ENCODE measurements at regions not wholly inside any gene's neighbourhood (a gene's known extent, or its start where the extent isn't known, plus 50 kb on each side); places are given as distances from the start of the nearest gene placed in this dataset.

DNA sequence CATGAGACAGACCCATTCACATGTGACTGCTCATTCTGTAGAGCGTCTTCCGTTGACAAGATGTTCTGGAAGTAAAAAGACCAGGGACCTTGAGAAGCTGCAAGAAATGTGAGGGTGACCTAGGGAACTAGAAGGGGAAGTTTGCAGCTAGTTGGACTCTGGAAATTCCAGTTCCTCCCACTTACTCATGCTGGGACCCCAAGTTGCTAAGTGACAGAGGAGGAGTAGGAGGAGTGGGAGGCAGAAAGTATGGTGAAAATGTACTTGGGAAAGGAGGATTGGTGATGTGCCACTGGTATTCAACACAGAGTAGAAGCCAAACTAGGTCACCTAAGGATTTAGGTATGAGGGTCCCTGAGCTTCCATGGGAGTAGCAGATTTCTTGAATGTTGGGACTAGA, 132.4 kb downstream of the KCNA5 start:
- no peaks in the 10 kb centered on the region for H3K9me3 Mint-ChIP-seq
- peaks cover 22% of the 10 kb centered on the region for H3K27me3 Mint-ChIP-seq
- no peak overlapping the region for H3K4me3 Mint-ChIP-seq
- no peaks in the 10 kb centered on the region for H3K4me1 Mint-ChIP-seq (ENCODE audit: low read depth)
- no peaks in the 10 kb centered on the region for H3K36me3 Mint-ChIP-seq (ENCODE audit: low read depth)
- no peak overlapping the region for H3K27ac Mint-ChIP-seq

DNA sequence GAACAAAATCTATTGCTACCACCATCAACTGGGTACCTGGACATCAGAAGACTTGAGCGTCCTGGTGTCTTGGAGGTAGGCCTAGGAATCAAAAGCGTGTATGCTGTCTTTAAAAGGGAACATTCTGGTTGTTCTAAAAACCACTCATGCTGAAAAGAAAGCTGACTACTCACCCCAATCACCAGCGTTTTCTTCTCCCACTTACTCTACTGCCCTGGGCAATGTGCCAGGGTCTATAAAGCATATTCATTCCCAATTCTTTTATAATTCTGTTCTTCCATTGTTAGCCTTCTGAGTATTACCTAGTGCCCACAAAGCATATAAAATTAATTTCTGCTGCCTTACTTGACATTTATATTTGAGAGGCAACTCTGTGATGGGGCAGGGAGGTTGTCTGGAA, 133.4 kb downstream of the KCNA5 start:
- no peaks in the 10 kb centered on the region for H3K9me3 Mint-ChIP-seq
- peaks cover 22% of the 10 kb centered on the region for H3K27me3 Mint-ChIP-seq
- no peaks in the 10 kb centered on the region for H3K4me1 Mint-ChIP-seq (ENCODE audit: low read depth)
- H3K36me3 Mint-ChIP-seq (ENCODE audit: low read depth) = no peaks in the 10 kb centered on the region
- no peak overlapping the region for H3K4me3 Mint-ChIP-seq
- H3K27ac Mint-ChIP-seq = no peak overlapping the region

DNA sequence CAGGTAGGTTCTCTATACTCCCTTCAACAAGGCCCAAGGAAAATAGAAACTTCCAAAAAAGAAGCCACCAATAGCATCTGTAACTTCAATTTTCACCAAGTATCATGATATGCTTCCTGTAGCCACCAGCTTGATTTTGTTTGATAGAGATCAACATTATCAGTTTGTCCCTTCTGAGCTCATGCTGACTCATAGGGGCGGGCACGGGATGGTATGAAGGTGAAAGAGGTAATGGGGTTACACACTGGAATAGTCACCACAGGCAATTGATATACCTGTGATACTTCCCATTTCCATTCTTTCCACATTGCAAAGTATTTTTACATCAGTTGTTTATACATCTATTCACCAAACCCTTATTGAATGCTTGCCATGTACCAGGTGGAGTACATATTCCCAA, 134.1 kb downstream of the KCNA5 start:
- no peak overlapping the region for H3K4me3 Mint-ChIP-seq
- H3K36me3 Mint-ChIP-seq (ENCODE audit: low read depth) = no peaks in the 10 kb centered on the region
- H3K9me3 Mint-ChIP-seq = no peaks in the 10 kb centered on the region
- H3K4me1 Mint-ChIP-seq (ENCODE audit: low read depth) = no peaks in the 10 kb centered on the region
- H3K27me3 Mint-ChIP-seq = peaks cover 24% of the 10 kb centered on the region
- no peak overlapping the region for H3K27ac Mint-ChIP-seq

DNA sequence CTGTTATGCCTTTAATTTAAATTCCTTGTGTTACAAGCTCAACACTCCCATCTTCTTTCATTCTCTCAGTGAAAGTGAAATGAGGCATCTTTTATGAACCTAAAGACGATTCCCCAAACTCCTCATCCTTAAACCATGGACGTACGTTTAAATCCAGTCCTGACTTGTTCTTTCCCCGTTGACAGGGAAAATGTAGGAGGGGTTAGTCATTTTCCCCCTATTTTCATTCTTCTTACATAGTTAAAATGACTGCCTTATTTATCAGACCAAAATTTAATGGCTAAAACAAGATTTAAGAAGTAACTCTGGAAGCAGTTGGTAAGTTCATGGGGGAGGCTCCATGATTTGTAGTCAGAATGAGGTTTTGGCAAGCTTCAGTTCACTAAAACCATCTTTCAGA, 134.9 kb downstream of the KCNA5 start:
- Mint-ChIP-seq H3K27me3 (peaks cover 20% of the 10 kb centered on the region), H3K27ac (no peak overlapping the region), H3K4me1 (ENCODE audit: low read depth) (no peaks in the 10 kb centered on the region), H3K9me3 (no peaks in the 10 kb centered on the region), H3K4me3 (no peak overlapping the region), H3K36me3 (ENCODE audit: low read depth) (no peaks in the 10 kb centered on the region)

DNA sequence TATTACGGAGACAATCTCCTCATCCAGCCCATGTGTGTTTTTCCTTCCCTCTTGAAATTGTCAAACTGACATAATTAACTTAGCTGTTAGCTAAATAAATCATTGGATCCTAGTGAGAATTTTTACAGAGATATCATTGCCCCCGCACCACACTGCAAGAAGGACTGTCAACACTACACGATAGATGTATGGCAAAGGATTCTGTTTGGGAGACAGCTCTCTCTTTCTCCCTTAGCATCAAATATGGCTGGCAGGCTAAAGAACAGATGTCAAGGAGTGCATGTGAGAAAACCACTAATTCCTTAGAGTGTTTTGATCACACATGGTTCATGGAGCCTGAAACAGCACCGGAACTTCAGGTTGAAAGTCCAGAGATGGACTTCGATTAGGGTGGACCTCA, 136.8 kb downstream of the KCNA5 start:
- Mint-ChIP-seq H3K27ac (no peak overlapping the region), H3K27me3 (peaks cover 18% of the 10 kb centered on the region), H3K36me3 (ENCODE audit: low read depth) (no peaks in the 10 kb centered on the region), H3K9me3 (no peaks in the 10 kb centered on the region), H3K4me3 (no peak overlapping the region), H3K4me1 (ENCODE audit: low read depth) (no peaks in the 10 kb centered on the region)

DNA sequence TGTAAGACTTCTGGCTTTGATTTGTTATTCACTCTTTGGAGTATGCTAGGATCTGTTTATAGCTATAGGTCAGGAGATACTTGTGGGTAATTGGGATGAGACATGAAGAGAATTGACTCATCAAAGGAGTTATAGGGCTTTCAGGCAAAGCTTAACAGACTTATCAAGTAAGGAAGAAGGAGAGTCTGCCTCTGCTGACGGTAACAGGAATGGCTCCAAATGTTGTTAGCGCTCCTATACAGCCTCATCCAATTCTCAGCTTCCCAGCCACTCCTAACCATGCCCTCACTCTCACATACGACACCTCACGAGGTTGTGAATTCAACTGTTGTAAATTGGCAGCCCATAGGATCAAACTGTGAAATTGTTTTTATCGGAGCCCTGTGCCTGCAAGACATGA, 140.5 kb downstream of the KCNA5 start:
- Mint-ChIP-seq H3K27me3 (peaks cover 17% of the 10 kb centered on the region), H3K4me3 (no peak overlapping the region)

DNA sequence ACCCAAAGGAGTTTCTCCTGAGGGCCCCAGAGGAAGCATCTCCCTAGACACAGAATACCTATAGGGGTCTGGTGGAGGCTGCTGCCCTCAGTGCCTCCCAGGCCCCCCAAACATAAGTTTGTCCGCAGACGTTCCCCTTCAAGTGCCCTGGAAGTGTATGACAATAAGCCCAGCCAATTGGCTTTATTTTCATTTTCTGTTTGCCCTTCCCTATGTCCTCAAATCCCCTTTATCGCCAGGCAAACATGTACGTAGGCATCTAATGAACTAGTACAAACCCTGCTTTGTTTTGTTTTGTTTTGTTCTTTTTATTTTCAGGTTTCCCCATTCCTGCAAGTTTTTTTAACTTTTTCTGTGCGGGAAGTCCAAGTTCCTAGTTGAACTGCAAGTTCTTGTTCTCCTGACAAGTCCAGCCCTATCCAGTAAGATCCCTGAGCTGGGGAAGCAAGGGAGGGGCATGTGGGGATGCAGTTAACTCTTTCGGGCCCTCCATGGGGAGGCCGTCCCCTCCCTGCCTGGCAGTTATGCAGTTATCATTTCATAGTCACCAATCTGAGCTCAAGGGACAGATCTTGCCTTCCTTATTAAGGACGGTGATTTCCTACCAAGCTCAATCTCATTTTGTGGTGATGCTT, 141.9 kb downstream of the KCNA5 start:
- no peak overlapping the region for H3K4me3 Mint-ChIP-seq

More for the DNA sequence above, 140.5 kb downstream of the KCNA5 start:
- Mint-ChIP-seq H3K36me3 (ENCODE audit: low read depth) (no peaks in the 10 kb centered on the region), H3K4me1 (ENCODE audit: low read depth) (no peaks in the 10 kb centered on the region), H3K9me3 (no peaks in the 10 kb centered on the region), H3K27ac (no peak overlapping the region)

DNA sequence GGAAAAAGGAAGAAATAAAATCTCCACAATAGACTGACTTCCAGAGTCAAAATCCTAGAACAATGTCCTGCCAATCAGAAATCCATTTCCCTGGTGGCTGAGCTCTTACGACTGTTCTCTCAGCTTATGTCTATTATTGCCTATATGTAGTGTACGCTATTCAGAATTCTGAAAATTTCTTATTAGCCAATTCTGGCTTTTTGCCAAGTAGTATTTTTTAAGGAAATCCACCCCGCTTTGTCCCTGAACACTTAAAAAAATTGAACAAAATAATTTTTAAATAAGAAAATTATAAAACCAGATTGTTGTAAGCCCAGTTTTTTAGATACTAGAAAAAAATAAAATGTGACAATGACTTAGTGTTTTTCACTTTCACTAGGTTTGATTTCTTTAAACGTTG, 143.0 kb downstream of the KCNA5 start:
- Mint-ChIP-seq H3K36me3 (ENCODE audit: low read depth) (no peaks in the 10 kb centered on the region), H3K27me3 (peaks cover 14% of the 10 kb centered on the region), H3K9me3 (no peaks in the 10 kb centered on the region), H3K4me3 (no peak overlapping the region), H3K27ac (no peak overlapping the region), H3K4me1 (ENCODE audit: low read depth) (no peaks in the 10 kb centered on the region)

More for the DNA sequence above, 141.9 kb downstream of the KCNA5 start:
- no peaks in the 10 kb centered on the region for H3K9me3 Mint-ChIP-seq
- H3K27me3 Mint-ChIP-seq = peaks cover 14% of the 10 kb centered on the region
- H3K36me3 Mint-ChIP-seq (ENCODE audit: low read depth) = no peaks in the 10 kb centered on the region
- no peak overlapping the region for H3K27ac Mint-ChIP-seq
- H3K4me1 Mint-ChIP-seq (ENCODE audit: low read depth) = no peaks in the 10 kb centered on the region

DNA sequence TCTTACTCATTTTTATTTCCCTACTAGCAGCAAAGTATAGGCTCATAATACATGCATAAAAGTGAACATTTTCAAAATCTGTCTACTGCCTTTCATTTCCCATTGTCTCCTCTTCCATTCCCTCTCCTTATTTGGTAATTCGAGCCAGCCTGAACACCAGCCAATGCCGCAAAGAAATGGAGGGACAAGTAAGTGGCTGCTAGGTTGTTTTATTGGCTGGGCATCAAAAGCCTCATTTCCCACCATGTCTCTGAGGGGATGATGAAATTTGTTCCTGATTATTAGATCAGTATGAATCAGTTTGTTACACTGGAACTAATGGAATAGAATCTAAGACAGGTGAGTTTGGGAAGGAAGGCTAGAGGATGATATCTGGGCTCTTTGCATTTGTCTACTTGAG, 143.5 kb downstream of the KCNA5 start:
- H3K9me3 Mint-ChIP-seq = no peaks in the 10 kb centered on the region
- H3K27me3 Mint-ChIP-seq = peaks cover 14% of the 10 kb centered on the region
- no peaks in the 10 kb centered on the region for H3K36me3 Mint-ChIP-seq (ENCODE audit: low read depth)
- no peak overlapping the region for H3K27ac Mint-ChIP-seq
- H3K4me3 Mint-ChIP-seq = no peak overlapping the region
- H3K4me1 Mint-ChIP-seq (ENCODE audit: low read depth) = no peaks in the 10 kb centered on the region

DNA sequence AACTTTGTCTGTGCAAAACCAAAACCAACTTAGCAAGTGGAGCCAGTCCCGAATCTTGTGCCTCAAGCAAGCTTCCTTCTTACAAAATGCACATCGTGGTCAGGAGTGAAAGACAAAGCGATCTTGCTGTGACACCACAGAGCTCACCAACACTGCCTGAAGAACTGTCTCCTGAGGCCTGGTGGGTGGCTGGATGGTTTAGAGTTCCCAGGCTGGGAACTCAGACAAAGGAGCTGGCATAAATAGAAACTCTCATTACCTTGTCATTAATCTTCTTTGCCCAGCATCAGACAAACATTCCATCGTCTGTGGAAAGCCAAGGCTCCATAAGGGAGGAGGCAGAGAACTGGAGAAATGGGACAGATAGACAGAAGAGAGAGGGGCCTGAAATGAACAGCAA, 144.8 kb downstream of the KCNA5 start:
- peaks cover 9% of the 10 kb centered on the region for H3K27me3 Mint-ChIP-seq
- no peaks in the 10 kb centered on the region for H3K4me1 Mint-ChIP-seq (ENCODE audit: low read depth)
- no peaks in the 10 kb centered on the region for H3K36me3 Mint-ChIP-seq (ENCODE audit: low read depth)
- H3K9me3 Mint-ChIP-seq = no peaks in the 10 kb centered on the region
- no peak overlapping the region for H3K27ac Mint-ChIP-seq
- H3K4me3 Mint-ChIP-seq = no peak overlapping the region

DNA sequence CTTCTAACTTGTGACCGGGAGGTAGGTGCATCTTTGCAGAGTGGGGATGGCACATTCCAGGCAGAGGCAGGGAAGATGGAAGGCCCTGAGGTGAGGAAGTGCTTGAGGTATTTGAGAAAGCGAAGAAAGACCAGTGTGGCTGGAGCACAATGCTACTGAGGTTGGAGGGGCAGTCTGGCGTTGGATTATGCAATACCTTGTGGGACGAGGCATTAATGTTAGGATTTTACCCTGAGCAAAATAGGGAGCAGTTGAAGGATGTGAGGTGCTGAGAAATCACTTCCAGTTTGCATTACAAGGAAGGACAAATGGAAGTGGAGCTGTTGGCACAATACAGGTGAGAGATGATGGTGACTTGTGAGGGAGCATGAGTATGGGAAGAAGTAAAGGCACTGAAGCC, 145.5 kb downstream of the KCNA5 start:
- Mint-ChIP-seq H3K27me3 (peaks cover 8% of the 10 kb centered on the region), H3K4me1 (ENCODE audit: low read depth) (no peaks in the 10 kb centered on the region), H3K36me3 (ENCODE audit: low read depth) (no peaks in the 10 kb centered on the region), H3K4me3 (no peak overlapping the region), H3K27ac (no peak overlapping the region), H3K9me3 (no peaks in the 10 kb centered on the region)

DNA sequence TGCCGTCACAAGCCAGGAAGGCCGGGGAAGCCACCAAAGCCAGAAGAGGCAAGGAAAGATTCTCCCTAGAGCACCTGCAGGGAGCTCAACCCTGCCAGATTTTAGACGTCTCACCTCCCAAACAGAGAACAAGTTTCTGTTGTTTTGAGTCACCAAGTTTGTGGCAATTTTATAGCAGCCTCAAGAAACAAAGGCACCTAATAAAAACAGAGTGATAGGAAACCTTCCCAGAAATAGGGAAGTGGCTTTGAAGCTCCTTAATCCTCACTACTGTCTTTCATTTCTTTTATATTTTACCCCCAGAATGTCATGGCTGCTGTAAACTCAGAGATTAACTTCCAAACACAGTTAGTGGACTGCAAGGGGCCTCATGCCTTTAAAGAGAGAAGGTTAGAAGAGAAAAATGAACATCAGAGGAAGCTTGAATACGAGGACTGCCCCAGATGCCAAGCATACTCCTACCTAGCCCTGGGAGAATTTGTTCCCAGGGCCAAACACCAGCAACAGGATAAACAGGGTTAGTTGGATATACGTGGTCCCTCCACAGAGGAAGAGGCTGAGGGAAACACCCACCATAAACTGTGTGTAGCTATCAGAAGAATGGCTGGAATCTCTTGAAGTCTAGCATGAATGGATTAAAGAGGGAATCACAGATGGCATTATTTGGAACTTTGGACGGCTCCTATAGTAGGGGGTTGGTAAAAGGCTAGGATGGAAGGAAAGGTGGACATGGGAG, 148.3 kb downstream of the KCNA5 start:
- Mint-ChIP-seq H3K27ac (no peak overlapping the region), H3K4me1 (ENCODE audit: low read depth) (no peaks in the 10 kb centered on the region), H3K9me3 (no peaks in the 10 kb centered on the region), H3K36me3 (ENCODE audit: low read depth) (no peaks in the 10 kb centered on the region), H3K27me3 (peaks cover 4% of the 10 kb centered on the region), H3K4me3 (no peak overlapping the region)

DNA sequence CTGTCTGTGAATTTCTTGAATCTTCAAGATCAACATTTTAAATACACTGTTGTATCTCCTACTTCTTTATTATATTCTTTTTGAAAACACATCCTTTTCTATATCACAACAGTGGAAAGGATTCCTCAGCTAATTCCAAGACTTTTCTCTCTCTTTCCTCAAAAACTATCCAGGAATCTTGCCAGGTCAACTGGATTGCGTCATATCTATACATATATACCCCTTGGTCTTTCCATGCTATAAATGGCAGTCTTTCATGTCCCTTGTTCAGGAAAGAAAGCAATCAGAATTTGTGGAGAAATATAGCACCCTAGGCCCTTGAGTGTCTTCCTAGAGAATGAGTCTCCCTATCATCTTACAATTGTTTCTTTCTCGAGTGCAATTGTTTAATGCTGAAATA, 149.0 kb downstream of the KCNA5 start:
- Mint-ChIP-seq H3K4me1 (ENCODE audit: low read depth) (no peaks in the 10 kb centered on the region), H3K27me3 (peaks cover 4% of the 10 kb centered on the region), H3K36me3 (ENCODE audit: low read depth) (no peaks in the 10 kb centered on the region), H3K4me3 (no peak overlapping the region), H3K9me3 (no peaks in the 10 kb centered on the region), H3K27ac (no peak overlapping the region)

DNA sequence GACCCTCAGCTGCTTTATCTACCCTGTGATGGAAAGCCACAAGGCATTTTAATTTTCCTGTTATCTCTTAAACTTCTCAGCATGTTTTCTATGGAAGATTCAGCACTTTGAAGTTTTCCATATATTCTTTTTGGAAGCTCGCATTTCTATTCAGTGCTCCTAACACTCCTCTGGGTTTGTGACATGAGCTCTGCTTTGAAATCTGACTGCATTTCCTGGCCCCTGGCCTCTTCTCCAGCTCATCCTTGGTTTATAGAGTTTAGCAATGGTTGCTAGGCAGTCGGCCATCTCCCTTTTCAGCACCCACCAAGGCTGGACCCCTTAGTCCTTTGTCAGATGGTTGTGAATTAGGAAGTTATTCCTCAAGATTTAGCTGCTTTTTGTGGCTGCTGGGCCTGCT, 150.6 kb downstream of the KCNA5 start:
- no peaks in the 10 kb centered on the region for H3K4me1 Mint-ChIP-seq (ENCODE audit: low read depth)
- H3K27me3 Mint-ChIP-seq = peaks cover 17% of the 10 kb centered on the region
- H3K27ac Mint-ChIP-seq = no peak overlapping the region
- H3K36me3 Mint-ChIP-seq (ENCODE audit: low read depth) = no peaks in the 10 kb centered on the region
- no peaks in the 10 kb centered on the region for H3K9me3 Mint-ChIP-seq
- H3K4me3 Mint-ChIP-seq = no peak overlapping the region

DNA sequence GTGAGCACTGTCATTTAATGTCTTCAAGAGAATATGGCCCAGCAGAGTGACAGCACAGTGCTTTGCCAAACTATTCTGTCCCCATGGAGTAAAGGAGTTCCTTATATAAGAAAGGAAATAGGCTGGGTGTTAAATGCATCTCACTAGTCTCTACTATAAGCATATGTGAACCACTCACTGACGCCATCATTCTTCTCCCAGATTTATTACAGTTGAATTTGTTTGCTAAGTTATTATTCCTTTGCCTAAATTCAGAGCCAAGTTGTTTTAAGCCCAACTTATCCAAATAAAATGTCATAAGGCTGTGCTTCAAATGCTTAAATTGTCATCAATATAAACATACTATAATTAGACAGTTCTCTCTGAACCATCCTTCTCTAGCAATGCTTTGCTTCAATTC, 151.6 kb downstream of the KCNA5 start:
- Mint-ChIP-seq H3K27me3 (peaks cover 21% of the 10 kb centered on the region), H3K36me3 (ENCODE audit: low read depth) (no peaks in the 10 kb centered on the region), H3K4me1 (ENCODE audit: low read depth) (no peaks in the 10 kb centered on the region), H3K27ac (no peak overlapping the region), H3K4me3 (no peak overlapping the region), H3K9me3 (no peaks in the 10 kb centered on the region)

DNA sequence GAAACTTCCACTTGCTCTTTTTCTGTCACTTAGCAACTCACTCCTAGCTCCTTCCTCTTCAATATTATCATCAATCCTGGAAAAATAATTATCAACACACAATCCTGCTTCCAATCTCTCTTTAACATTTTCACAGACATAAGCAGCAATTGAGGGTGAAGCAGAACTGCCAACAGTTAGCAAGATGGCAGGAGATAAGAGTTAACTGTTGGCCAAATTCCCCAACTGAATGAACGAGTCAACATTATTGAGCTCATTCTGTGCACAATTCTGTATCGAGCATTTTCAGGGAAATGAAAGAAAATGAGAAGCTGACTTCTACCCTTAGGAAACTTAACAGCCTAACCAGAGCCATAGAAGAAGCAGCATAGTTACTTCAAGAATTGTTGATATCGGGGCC, 152.0 kb downstream of the KCNA5 start:
- Mint-ChIP-seq H3K36me3 (ENCODE audit: low read depth) (no peaks in the 10 kb centered on the region), H3K27ac (no peak overlapping the region), H3K4me1 (ENCODE audit: low read depth) (no peaks in the 10 kb centered on the region), H3K4me3 (no peak overlapping the region), H3K27me3 (peaks cover 23% of the 10 kb centered on the region), H3K9me3 (no peaks in the 10 kb centered on the region)
